ENCODE measurements at regions not wholly inside any gene's neighbourhood (a gene's known extent, or its start where the extent isn't known, plus 50 kb on each side); places are given as distances from the start of the nearest gene placed in this dataset.

- DNase-seq = no peak
- Histone ChIP-seq H3K36me3 (ENCODE audit: control insufficient read depth, insufficient read depth, low read length) (no peaks in the 10 kb centered on the region), H3K9me1 (ENCODE audit: insufficient read depth, low read length) (no peaks in the 10 kb centered on the region), H2BK20ac (ENCODE audit: low read depth, low read length) (no peak overlapping the region), H3K14ac (replicated peaks; ENCODE audit: low read depth, low read length) (no peak overlapping the region), H3K79me1 (ENCODE audit: low read depth in 1 of 2, low read length in 2 of 2) (no peaks in the 10 kb centered on the region), H3K9me3 (ENCODE audit: control insufficient read depth, insufficient read depth, low read length) (no peaks in the 10 kb centered on the region), H4K20me1 (ENCODE audit: insufficient read depth, low read length) (no peaks in the 10 kb centered on the region), H4K91ac (ENCODE audit: insufficient read depth, low read depth, low read length) (no peak overlapping the region), H2AK9ac (replicated peaks; ENCODE audit: low read depth, low read length, poor library complexity) (no peak overlapping the region), H2BK15ac (ENCODE audit: low read depth, low read length) (no peak overlapping the region), H3K4me1 (ENCODE audit: control insufficient read depth, insufficient read depth, low read length) (no peaks in the 10 kb centered on the region), H3K4me2 (ENCODE audit: low read depth, low read length) (no peak overlapping the region), H3K23ac (ENCODE audit: low read depth, low read length) (no peak overlapping the region), H3K4ac (ENCODE audit: low read depth, low read length) (no peak overlapping the region), H2AFZ (replicated peaks; ENCODE audit: low read length, poor library complexity) (no peak overlapping the region), H3K4me3 (ENCODE audit: insufficient read depth, low read depth, low read length) (no peak overlapping the region), H3K27ac (ENCODE audit: insufficient read depth, low read length) (no peak overlapping the region), H2AK5ac (ENCODE audit: low read depth, low read length) (no peak overlapping the region), H3K18ac (ENCODE audit: low read depth, low read length) (no peak overlapping the region), H3K27me3 (ENCODE audit: control insufficient read depth, insufficient read depth, low read length) (no peaks in the 10 kb centered on the region), H3K56ac (ENCODE audit: extremely low read depth, insufficient read depth, low read length) (no peak overlapping the region), H3K9ac (ENCODE audit: low read depth, low read length) (no peak overlapping the region), H2BK120ac (ENCODE audit: low read depth, low read length) (no peak overlapping the region), H4K5ac (ENCODE audit: low read depth, low read length) (no peak overlapping the region), H2BK5ac (ENCODE audit: low read depth, low read length, poor library complexity, severe bottlenecking) (no peak overlapping the region), H4K8ac (ENCODE audit: low read depth in 2 of 2, low read length in 2 of 2) (no peak overlapping the region)
- dilution Hi-C loops (cut with HindIII; ENCODE audit: low sequenced_read_pairs, unreplicated experiment) = no loop called here
- POLR2A ChIA-PET (ENCODE audit: unreplicated experiment) = no interaction called here
- in situ Hi-C loops (cut with MboI; ENCODE audit: low sequenced_read_pairs) = no loop called here
- CTCF ChIA-PET = no interaction called here
- intact Hi-C loops (cut with micrococcal nuclease) = no loop called here
- no peak for TF ChIP-seq RAD21 (IDR thresholded peaks at IDR 0.05; ENCODE audit: low read length)
- TF ChIP-seq BHLHE40 (IDR thresholded peaks at IDR 0.05; ENCODE audit: low read depth, low read length) = no peak
- no peak for TF ChIP-seq MAFK (IDR thresholded peaks at IDR 0.05; ENCODE audit: low read depth, low read length)
- no peak for TF ChIP-seq RCOR1 (IDR thresholded peaks at IDR 0.05; ENCODE audit: insufficient replicate concordance, low read length)
- TF ChIP-seq RFX5 (IDR thresholded peaks at IDR 0.05; ENCODE audit: low read depth, low read length) = no peak
- TF ChIP-seq, protein P1, sequence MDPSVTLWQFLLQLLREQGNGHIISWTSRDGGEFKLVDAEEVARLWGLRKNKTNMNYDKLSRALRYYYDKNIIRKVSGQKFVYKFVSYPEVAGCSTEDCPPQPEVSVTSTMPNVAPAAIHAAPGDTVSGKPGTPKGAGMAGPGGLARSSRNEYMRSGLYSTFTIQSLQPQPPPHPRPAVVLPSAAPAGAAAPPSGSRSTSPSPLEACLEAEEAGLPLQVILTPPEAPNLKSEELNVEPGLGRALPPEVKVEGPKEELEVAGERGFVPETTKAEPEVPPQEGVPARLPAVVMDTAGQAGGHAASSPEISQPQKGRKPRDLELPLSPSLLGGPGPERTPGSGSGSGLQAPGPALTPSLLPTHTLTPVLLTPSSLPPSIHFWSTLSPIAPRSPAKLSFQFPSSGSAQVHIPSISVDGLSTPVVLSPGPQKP (IDR thresholded peaks at IDR 0.05; ENCODE audit: borderline replicate concordance, low read depth, low read length) = no peak
- no peak for TF ChIP-seq CEBPB (IDR thresholded peaks at IDR 0.05; ENCODE audit: low read depth, low read length)
- TF ChIP-seq USF2 (IDR thresholded peaks at IDR 0.05; ENCODE audit: low read depth, low read length) = no peak
- no peak for TF ChIP-seq FOS (IDR thresholded peaks at IDR 0.05; ENCODE audit: low read depth, low read length)
- no peak for TF ChIP-seq CHD1 (IDR thresholded peaks at IDR 0.05; ENCODE audit: low read depth, low read length)
- TF ChIP-seq CTCF (conservative IDR thresholded peaks at IDR 0.05; ENCODE audit: low read depth, low read length) = no peak
- no peak for TF ChIP-seq MXI1 (IDR thresholded peaks at IDR 0.05; ENCODE audit: borderline replicate concordance, low read depth, low read length)
- no peak for ATAC-seq (ENCODE audit: low read depth)
- no CpG with 5 or more reads among the region's 1 CpG for WGBS, 2 experiments (ENCODE audit: extremely low coverage in 2 of 2, insufficient read length in 1 of 2)
- no TSS peak for BruUV-seq (replicated peaks)
These were observed 66.7 kb upstream of the STXBP5L start for GRCh38 chr3:120841264-120841663.

All from IMR-90 (cell line).